Eye (tissue), 1 donor: ENCODE measurements at regions not wholly inside any gene's neighbourhood (a gene's known extent, or its start where the extent isn't known, plus 50 kb on each side); places are given as distances from the start of the nearest gene placed in this dataset.

Source experiments
- DNase-seq: peaks from one replicate; pipeline ENCODE4 v3.0.0-alpha.2; 2015

DNA sequence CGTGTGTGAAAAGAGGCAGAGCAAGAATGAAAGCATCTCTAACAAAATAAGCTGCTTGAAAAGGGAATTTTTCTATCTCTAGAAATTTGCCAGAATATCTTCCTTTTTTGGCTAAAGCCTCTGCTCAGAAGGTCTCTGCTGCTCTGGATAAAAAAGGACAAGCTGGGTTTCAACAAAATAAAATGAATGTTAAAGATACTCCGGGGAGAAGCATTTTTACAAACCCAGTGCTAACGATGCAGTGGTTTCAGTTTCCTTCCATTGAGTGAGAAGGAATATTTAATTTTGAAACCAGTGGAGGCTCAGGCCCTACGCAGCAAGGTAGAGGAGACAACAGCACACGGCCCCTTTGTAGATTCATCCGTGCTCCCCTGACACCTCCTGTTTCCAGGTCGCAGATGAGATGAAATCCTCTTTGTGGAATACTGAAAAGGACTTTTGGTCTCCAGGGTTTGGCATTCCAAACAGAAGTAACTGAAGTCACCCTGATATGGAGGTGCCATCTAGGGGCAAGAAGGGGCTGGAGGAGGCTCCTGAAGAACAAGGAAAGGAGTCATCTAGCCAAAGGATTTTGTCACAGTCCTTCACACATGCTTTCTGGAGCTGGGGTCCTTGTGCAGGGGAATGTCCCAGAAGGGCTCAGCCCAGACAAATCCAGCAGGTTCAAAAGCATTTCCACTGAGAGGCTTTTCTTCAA is 65.7 kb upstream of the SYT6 start:
- DNase-seq = no peak

- no peak for DNase-seq
Measured at GRCh38 chr1:114218361-114219171, 64.9 kb upstream of the SYT6 start.

DNA sequence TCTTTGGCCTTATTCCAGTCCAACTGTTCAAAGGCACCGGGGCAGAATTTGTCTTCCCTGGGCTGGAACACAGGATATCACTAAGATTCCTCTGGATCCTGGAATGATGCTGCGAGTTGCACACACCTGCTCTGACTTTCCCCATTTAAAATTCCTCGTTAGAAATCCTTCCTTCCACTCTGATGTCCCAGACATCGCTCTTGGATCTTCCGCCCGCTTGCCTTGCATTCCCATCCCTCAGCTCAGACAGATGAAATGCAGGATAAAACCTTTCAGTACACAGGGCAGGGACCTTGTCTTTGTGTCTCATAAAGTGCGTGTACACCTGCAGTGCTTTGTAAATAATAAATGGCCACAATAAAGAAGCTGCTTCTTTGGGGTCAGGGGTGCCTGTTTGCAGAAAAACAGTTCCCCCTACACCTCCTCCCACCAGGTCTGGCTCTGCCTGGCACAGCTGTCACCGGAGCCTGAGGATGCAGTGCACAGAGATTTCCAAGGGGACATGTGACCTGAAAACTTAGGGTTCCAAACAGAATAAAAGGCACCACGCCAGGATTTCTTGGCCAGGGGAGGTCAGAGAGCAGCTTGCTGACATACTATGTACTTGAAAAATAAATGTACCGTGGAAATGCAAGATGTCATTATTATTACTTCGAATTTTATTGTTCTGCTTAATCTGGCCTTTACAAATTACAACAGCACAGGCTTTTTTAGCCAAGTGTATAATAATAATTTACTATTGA is 62.9 kb upstream of the SYT6 start:
- no peak for DNase-seq

- no peak for DNase-seq
Measured at GRCh38 chr1:114215436-114215835, 61.8 kb upstream of the SYT6 start.

- DNase-seq = no peak
Measured at GRCh38 chr1:114214016-114214415, 60.3 kb upstream of the SYT6 start.

DNA sequence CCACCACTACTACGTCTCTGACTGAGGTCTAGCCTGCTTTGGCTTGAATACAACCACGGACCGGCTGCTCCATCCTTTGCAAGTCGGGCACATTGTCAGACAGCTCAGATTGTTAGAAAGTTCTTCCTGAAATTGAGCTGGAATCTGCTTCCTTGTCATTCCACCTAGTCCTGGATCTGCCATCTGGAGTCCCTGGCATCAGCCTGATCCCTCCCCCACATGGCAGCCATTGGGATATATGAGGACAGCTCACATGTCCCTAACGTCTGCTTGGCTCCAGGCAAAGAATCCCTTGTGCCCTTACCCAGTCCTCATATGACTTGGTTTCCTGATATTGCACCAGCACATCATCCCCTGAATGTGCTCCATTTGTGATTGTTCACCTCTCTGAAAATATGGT is 56.3 kb upstream of the SYT6 start:
- DNase-seq = no peak

GRCh38 chr1:114208714-114209113 is 55.0 kb upstream of the SYT6 start:
- peak; percentile 56 for DNase-seq

GRCh38 chr1:114208106-114208505 is 54.4 kb upstream of the SYT6 start:
- DNase-seq = no peak

- no peak for DNase-seq
Measured at GRCh38 chr1:114207635-114208034, 54.0 kb upstream of the SYT6 start.

GRCh38 chr1:114206392-114206791 is 52.7 kb upstream of the SYT6 start:
- no peak for DNase-seq

DNA sequence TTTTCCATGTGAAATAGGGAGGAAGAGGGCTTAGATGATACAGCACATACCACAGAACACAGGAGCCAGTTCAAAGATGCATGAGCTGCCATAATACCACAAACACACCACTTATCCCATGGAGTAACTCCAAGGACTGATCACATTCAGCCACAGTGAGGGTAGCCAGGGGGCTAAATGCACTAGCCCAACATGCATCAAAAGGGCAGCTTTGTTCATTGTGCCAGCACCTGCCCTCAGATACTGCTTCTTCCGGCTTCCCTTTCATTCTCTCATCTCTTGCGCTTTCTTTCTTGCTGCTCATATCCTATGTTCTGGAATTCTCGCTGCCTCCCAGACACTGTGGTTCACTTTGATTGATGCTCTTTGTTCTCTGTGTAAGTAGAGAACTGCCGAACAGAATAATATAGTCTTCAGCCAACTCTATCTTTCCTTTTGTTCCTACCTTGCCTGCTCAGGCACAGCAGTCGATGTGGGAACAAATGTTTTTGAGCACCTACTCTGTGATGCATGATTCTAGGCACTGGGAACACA is 50.0 kb upstream of the SYT6 start:
- no peak for DNase-seq
